Stimulated activated CD8-positive, alpha-beta memory T cell treated with anti-CD3 and anti-CD28 coated beads, Interleukin-12 subunit alpha, Interleukin-12 subunit beta, amount 100 ng/mL, for 4 hours (primary cell): ENCODE measurements at regions not wholly inside any gene's neighbourhood (a gene's known extent, or its start where the extent isn't known, plus 50 kb on each side); places are given as distances from the start of the nearest gene placed in this dataset.

Source experiments
- DNase-seq: peaks from one replicate; pipeline ENCODE4 v3.0.0-alpha.2; 2020; ENCODE audit warnings: low read depth

- DNase-seq = no peak
Measured at GRCh38 chr4:71241501-71242288, 97.1 kb upstream of the SLC4A4 start.

GRCh38 chr4:71243091-71243833 lies 95.6 kb upstream of the SLC4A4 start:
- no peak for DNase-seq

- no peak for DNase-seq
Measured at GRCh38 chr4:71247706-71248105, 91.1 kb upstream of the SLC4A4 start.

GRCh38 chr4:71251261-71251660 lies 87.6 kb upstream of the SLC4A4 start:
- DNase-seq = no peak

- no peak for DNase-seq
Measured at GRCh38 chr4:71253545-71253944, 85.3 kb upstream of the SLC4A4 start.

- DNase-seq = no peak
Measured at GRCh38 chr4:71254451-71255012, 84.3 kb upstream of the SLC4A4 start.

- no peak for DNase-seq
Measured at GRCh38 chr4:71255976-71256375, 82.8 kb upstream of the SLC4A4 start.

GRCh38 chr4:71257761-71258160 lies 81.1 kb upstream of the SLC4A4 start:
- no peak for DNase-seq

GRCh38 chr4:71258323-71258722 lies 80.5 kb upstream of the SLC4A4 start:
- DNase-seq = no peak

- DNase-seq = no peak
Measured at GRCh38 chr4:71259280-71259679, 79.5 kb upstream of the SLC4A4 start.

- DNase-seq = no peak
Measured at GRCh38 chr4:71259911-71260331, 78.9 kb upstream of the SLC4A4 start.

- no peak for DNase-seq
Measured at GRCh38 chr4:71260544-71260943, 78.3 kb upstream of the SLC4A4 start.

GRCh38 chr4:71261001-71261400 lies 77.8 kb upstream of the SLC4A4 start:
- no peak for DNase-seq

- no peak for DNase-seq
Measured at GRCh38 chr4:71261633-71262121, 77.1 kb upstream of the SLC4A4 start.

- DNase-seq = no peak
Measured at GRCh38 chr4:71262161-71262560, 76.7 kb upstream of the SLC4A4 start.

GRCh38 chr4:71266090-71266794 lies 72.6 kb upstream of the SLC4A4 start:
- no peak for DNase-seq

- DNase-seq = no peak
Measured at GRCh38 chr4:71267244-71267643, 71.6 kb upstream of the SLC4A4 start.

GRCh38 chr4:71268166-71268565 lies 70.7 kb upstream of the SLC4A4 start:
- DNase-seq = no peak

- DNase-seq = no peak
Measured at GRCh38 chr4:71269233-71269632, 69.6 kb upstream of the SLC4A4 start.

- DNase-seq = no peak
Measured at GRCh38 chr4:71270901-71271300, 67.9 kb upstream of the SLC4A4 start.

- DNase-seq = no peak
Measured at GRCh38 chr4:71272976-71273375, 65.8 kb upstream of the SLC4A4 start.

GRCh38 chr4:71275004-71275403 lies 63.8 kb upstream of the SLC4A4 start:
- no peak for DNase-seq
